ENCODE measurements at regions not wholly inside any gene's neighbourhood (a gene's known extent, or its start where the extent isn't known, plus 50 kb on each side); places are given as distances from the start of the nearest gene placed in this dataset.

- H3K4me2 ChIP-seq, result no peak overlapping the region
- ATAC-seq, result no peak
- no peaks in the 10 kb centered on the region for H3K4me1 ChIP-seq (ENCODE audit: insufficient read depth)
- H3F3A ChIP-seq (replicated peaks; ENCODE audit: low read depth), result no peaks in the 10 kb centered on the region
- no peak overlapping the region for H3K4me3 ChIP-seq
- Mint-ChIP-seq H3K4me1 (peaks cover 3% of the 10 kb centered on the region; the same call in 1 of the 3 replicates), H3K9me3 (no peaks in the 10 kb centered on the region), H3K4me3 (no peak overlapping the region), H3K36me3 (ENCODE audit: low read depth) (no peaks in the 10 kb centered on the region), H3K27me3 (ENCODE audit: insufficient read depth, low read depth, poor library complexity) (peaks cover under 1% of the 10 kb centered on the region), H3K27ac (no peak overlapping the region)
- no peaks in the 10 kb centered on the region for H3K36me3 ChIP-seq (ENCODE audit: insufficient read depth)
- no peaks in the 10 kb centered on the region for H3K27me3 ChIP-seq (ENCODE audit: insufficient read depth)
- no peaks in the 10 kb centered on the region for H4K20me1 ChIP-seq (replicated peaks; ENCODE audit: insufficient read depth)
- peak overlapping the region; percentile 33; the same call in 1 of the 2 replicates for H2AFZ ChIP-seq
- no peak for DNase-seq (ENCODE audit: low spot score)
- H3K79me2 ChIP-seq (replicated peaks; ENCODE audit: insufficient read depth), result no peaks in the 10 kb centered on the region
- no peak for TF ChIP-seq JUNB (IDR thresholded peaks at IDR 0.05; ENCODE audit: unreplicated experiment)
- TF ChIP-seq ZNF331 (CRISPR knock-in tag; IDR thresholded peaks at IDR 0.05; ENCODE audit: low read depth), result no peak
- TF ChIP-seq POLR2AphosphoS5 (IDR thresholded peaks at IDR 0.05; ENCODE audit: low read depth), result no peak
- TF ChIP-seq CTCF (conservative IDR thresholded peaks at IDR 0.05; ENCODE audit: low read depth in 2 of 2), result no peak
- TF ChIP-seq STAT1 (IDR thresholded peaks at IDR 0.05; ENCODE audit: unreplicated experiment), result no peak
- no peaks in the 10 kb centered on the region for H3K9me2 ChIP-seq (ENCODE audit: insufficient read depth)
- H3K27ac ChIP-seq (ENCODE audit: low read depth), result no peak overlapping the region
Measured at GRCh38 chr18:38751211-38751610, 1185.6 kb upstream of the CELF4 start.

- no peaks in the 10 kb centered on the region for H3K79me2 ChIP-seq (replicated peaks; ENCODE audit: insufficient read depth)
- H3K4me3 Mint-ChIP-seq, result no peak overlapping the region
- no peak overlapping the region for H3K27ac Mint-ChIP-seq
- no peak overlapping the region for H2AFZ ChIP-seq
- H3F3A ChIP-seq (replicated peaks; ENCODE audit: low read depth), result no peaks in the 10 kb centered on the region
- H3K4me2 ChIP-seq, result no peak overlapping the region
- DNase-seq (ENCODE audit: low spot score), result no peak
- no peak overlapping the region for H3K27ac ChIP-seq (ENCODE audit: low read depth)
- no peaks in the 10 kb centered on the region for H3K27me3 ChIP-seq (ENCODE audit: insufficient read depth)
- 0 out of 3 replicates have a peak, but pooled peaks cover 3% of the 10 kb centered on the region for H3K4me1 Mint-ChIP-seq
- H3K9me2 ChIP-seq (ENCODE audit: insufficient read depth), result no peaks in the 10 kb centered on the region
- no peaks in the 10 kb centered on the region for H3K4me1 ChIP-seq (ENCODE audit: insufficient read depth)
- no peaks in the 10 kb centered on the region for H3K36me3 Mint-ChIP-seq (ENCODE audit: low read depth)
- H4K20me1 ChIP-seq (replicated peaks; ENCODE audit: insufficient read depth), result no peaks in the 10 kb centered on the region
- H3K36me3 ChIP-seq (ENCODE audit: insufficient read depth), result no peaks in the 10 kb centered on the region
- no peaks in the 10 kb centered on the region for H3K27me3 Mint-ChIP-seq (ENCODE audit: insufficient read depth, low read depth, poor library complexity)
- no peak for ATAC-seq
- no peak overlapping the region for H3K4me3 ChIP-seq
- no peaks in the 10 kb centered on the region for H3K9me3 Mint-ChIP-seq
- TF ChIP-seq ZNF462 (CRISPR knock-in tag; IDR thresholded peaks at IDR 0.05) (no peak), ETS1 (IDR thresholded peaks at IDR 0.05) (no peak), REST (IDR thresholded peaks at IDR 0.05; ENCODE audit: unreplicated experiment) (no peak)
Measured at GRCh38 chr18:38750751-38751150, 1185.2 kb upstream of the CELF4 start.

Measured in GM23338 (cell line).